Ishikawa (cell line): ENCODE measurements at regions not wholly inside any gene's neighbourhood (a gene's known extent, or its start where the extent isn't known, plus 50 kb on each side); places are given as distances from the start of the nearest gene placed in this dataset.

Experiments used
- CREB1 ChIP-seq: IDR thresholded peaks from 2 replicates; pipeline ENCODE4 v1.6.1; 2012; ENCODE audit warnings: low read depth
- FOXM1 ChIP-seq: IDR thresholded peaks from 2 replicates; pipeline ENCODE4 v1.6.1; 2012; ENCODE audit warnings: low read depth, borderline replicate concordance

GRCh38 chr20:16864963-16865362 is 116.8 kb downstream of the OTOR start:
- TF ChIP-seq FOXM1 (no peak), CREB1 (no peak)
